ENCODE measurements at regions not wholly inside any gene's neighbourhood (a gene's known extent, or its start where the extent isn't known, plus 50 kb on each side); places are given as distances from the start of the nearest gene placed in this dataset.

GRCh38 chr7:114298011-114298410 is 116.6 kb upstream of the FOXP2 start:
- no peak for DNase-seq (ENCODE audit: extremely low spot score, unreplicated experiment)
- Mint-ChIP-seq H3K27ac (no peak overlapping the region), H3K36me3 (no peaks in the 10 kb centered on the region), H3K27me3 (no peaks in the 10 kb centered on the region), H3K4me3 (no peak overlapping the region), H3K9me3 (no peaks in the 10 kb centered on the region), H3K4me1 (ENCODE audit: unreplicated experiment) (no peaks in the 10 kb centered on the region)
- TF ChIP-seq CTCF (conservative IDR thresholded peaks at IDR 0.05), result no peak

- no peak for DNase-seq (ENCODE audit: extremely low spot score, unreplicated experiment)
- Mint-ChIP-seq H3K4me3 (no peak overlapping the region), H3K4me1 (ENCODE audit: unreplicated experiment) (no peaks in the 10 kb centered on the region), H3K36me3 (no peaks in the 10 kb centered on the region), H3K27me3 (no peaks in the 10 kb centered on the region), H3K9me3 (no peaks in the 10 kb centered on the region), H3K27ac (no peak overlapping the region)
- no peak for TF ChIP-seq CTCF (conservative IDR thresholded peaks at IDR 0.05)
These were observed 117.5 kb upstream of the FOXP2 start for GRCh38 chr7:114297121-114297520.

GRCh38 chr7:114295522-114295921 is 119.1 kb upstream of the FOXP2 start:
- no peaks in the 10 kb centered on the region for H3K4me1 Mint-ChIP-seq (ENCODE audit: unreplicated experiment)
- H3K9me3 Mint-ChIP-seq, result no peaks in the 10 kb centered on the region
- no peaks in the 10 kb centered on the region for H3K27me3 Mint-ChIP-seq
- no peak overlapping the region for H3K4me3 Mint-ChIP-seq
- H3K27ac Mint-ChIP-seq, result no peak overlapping the region
- no peaks in the 10 kb centered on the region for H3K36me3 Mint-ChIP-seq
- DNase-seq (ENCODE audit: extremely low spot score, unreplicated experiment), result no peak
- no peak for TF ChIP-seq CTCF (conservative IDR thresholded peaks at IDR 0.05)

- H3K27me3 Mint-ChIP-seq, result no peaks in the 10 kb centered on the region
- H3K9me3 Mint-ChIP-seq, result no peaks in the 10 kb centered on the region
- TF ChIP-seq CTCF (conservative IDR thresholded peaks at IDR 0.05), result no peak
- DNase-seq (ENCODE audit: extremely low spot score, unreplicated experiment), result no peak
- no peak overlapping the region for H3K27ac Mint-ChIP-seq
- no peak overlapping the region for H3K4me3 Mint-ChIP-seq
- no peaks in the 10 kb centered on the region for H3K4me1 Mint-ChIP-seq (ENCODE audit: unreplicated experiment)
- H3K36me3 Mint-ChIP-seq, result no peaks in the 10 kb centered on the region
These were observed 120.6 kb upstream of the FOXP2 start for GRCh38 chr7:114294036-114294435.

- Mint-ChIP-seq H3K36me3 (no peaks in the 10 kb centered on the region), H3K27ac (no peak overlapping the region), H3K27me3 (no peaks in the 10 kb centered on the region), H3K4me3 (no peak overlapping the region), H3K4me1 (ENCODE audit: unreplicated experiment) (no peaks in the 10 kb centered on the region), H3K9me3 (no peaks in the 10 kb centered on the region)
- TF ChIP-seq CTCF (conservative IDR thresholded peaks at IDR 0.05), result no peak
- DNase-seq (ENCODE audit: extremely low spot score, unreplicated experiment), result no peak
These were observed 121.2 kb upstream of the FOXP2 start for GRCh38 chr7:114293289-114294012.

Measured in type B pancreatic cell (in vitro differentiated cells).